HG02610 (cell line): ENCODE measurements at regions not wholly inside any gene's neighbourhood (a gene's known extent, or its start where the extent isn't known, plus 50 kb on each side); places are given as distances from the start of the nearest gene placed in this dataset.

ENCODE experiments used
- ATAC-seq: cut with Tn5 transposase; IDR thresholded peaks from one replicate; pipeline ENCODE4 v1.9.1; 2021; ENCODE audit warnings: mild to moderate bottlenecking, moderate library complexity; ENCODE audit not compliant: unreplicated experiment

DNA sequence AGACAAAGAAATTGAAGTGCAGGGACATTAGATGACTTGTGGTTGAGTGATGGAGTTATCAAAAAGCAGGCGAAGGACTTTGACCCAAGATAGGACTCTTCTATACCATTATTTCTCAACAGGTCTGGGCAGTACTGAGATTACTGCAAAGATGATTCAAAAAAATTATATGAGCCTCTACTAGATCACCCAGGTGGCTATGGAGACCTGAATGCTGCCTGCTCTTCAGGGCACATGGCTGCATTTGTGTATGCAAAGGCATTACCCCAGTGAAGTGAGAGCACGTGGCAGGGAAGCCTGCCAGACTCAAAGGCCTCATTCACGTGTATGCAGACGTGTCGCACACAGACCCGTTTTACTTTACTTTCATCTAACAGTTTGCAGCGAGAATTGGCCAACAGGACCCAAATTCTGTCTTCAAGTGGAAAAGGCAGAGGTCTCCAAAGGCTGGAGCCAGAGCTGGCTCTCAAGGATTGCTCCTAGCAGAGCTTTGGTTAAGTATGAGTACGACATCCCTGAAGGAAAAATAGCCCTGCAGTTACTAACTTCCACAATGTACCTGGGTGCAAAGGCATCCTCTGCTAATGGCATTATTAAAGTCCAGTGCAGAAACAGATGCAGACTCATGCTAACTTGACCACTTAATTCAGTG is 113.8 kb upstream of the ARMC2 start:
- no peak for ATAC-seq

DNA sequence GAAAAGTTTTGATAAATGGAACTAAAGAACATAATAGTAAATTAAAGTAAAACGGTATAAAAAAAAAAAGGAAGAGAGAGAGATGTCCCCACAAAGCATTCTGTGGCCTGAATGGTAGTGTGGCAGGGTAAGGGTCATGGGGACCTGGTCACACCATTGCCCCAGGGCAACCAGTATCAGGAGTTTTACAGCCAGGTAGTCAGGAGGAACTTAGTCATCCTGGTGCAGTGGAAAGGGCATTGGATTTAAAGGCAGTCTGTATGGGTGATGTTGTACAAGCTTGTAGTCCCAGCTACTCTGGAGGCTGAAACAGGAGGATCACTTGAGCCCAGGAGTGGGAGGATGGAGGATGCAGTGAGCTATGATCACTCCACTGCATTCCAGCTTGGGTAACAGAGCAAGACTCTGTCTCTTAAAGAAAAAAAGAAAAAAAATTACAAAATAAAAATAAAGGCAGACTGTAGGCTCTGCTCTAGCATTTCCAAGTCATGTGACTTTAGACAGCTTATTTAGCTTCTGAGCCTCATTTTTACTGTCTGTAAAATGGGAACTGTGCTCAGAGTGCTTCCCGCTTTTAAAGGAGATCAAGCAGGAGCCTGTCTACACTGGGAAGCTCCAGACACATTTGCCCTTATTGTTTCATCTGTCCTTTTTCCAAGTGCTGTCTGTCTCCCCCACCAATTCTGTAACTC is 112.8 kb upstream of the ARMC2 start:
- ATAC-seq: no peak

DNA sequence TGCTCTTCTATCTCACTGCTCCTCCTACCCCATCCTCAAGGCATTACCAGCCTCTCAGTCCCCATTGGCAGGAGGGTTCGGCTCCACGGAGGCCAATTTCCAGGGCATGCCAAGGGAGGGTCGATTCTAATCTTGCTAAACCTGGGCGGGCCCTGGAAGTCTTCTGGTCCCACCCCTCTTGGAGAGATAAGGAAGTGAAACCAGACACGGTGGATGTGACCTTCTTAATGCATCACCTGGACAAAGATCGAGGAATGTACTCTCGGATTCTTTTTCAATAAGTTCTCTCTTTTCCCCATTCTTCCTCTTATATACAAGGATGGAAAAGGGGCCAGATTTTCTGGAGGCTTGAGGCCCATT is 112.2 kb upstream of the ARMC2 start:
- no peak for ATAC-seq

DNA sequence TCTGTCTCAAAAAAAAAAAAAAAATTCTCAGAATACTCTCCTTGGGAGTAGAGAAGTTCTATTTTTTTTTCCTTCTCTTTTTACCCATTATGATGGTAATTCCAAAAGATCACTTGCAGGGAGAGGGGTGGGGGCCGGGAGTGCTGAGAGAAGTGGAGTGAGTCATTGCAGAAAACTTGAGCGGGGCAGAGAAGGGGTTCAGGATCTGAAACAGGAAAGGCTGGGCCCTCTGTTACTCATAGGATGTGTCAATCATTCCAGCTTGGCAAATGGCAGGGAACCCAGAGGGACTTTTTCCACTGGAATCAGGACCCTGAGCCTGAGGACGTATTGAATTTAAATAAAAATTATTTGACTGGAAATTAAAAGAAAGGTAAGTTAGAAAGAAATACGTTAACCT is 111.4 kb upstream of the ARMC2 start:
- no peak for ATAC-seq

DNA sequence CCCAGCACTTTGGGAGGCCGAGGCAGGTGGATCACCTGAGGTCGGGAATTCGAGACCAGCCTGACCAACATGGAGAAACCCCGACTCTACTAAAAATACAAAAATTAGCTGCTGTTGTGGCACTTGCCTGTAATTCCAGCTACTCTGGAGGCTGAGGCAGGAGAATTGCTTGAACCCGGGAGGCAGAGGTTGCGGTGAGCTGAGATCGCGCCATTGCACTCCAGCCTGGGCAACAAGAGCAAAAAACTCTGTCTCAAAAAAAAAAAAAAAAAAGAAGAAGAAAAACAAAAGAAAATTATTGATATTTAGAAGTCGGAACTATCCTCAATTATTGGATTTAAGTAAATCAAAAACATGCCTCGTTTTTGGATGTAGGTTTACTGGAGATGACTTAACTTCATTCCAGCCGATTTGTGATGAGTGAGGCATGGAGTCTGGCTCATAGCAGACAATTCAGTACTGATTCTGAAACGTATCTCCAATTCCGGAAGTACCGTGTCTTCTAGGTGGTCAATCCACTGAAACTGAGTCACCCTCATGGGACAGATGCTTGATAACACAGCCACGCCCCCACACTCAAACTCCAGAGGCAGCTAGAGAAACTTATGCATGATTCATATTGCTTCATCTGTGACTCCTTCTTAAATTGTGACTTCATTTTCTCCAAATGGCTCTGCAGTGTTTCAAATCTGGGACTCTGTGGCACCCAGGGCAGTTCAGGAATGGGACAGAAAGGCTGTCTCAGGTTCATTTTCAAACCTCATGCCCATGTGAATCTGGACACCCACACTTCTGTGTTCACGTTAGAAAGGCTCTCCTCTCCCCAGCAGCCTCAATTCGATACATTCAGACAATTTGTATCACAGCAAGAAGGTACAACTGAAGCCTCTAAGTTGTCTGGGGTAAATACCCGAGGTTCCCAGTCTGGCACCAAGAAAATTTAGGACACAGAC is 110.4 kb upstream of the ARMC2 start:
- no peak for ATAC-seq

DNA sequence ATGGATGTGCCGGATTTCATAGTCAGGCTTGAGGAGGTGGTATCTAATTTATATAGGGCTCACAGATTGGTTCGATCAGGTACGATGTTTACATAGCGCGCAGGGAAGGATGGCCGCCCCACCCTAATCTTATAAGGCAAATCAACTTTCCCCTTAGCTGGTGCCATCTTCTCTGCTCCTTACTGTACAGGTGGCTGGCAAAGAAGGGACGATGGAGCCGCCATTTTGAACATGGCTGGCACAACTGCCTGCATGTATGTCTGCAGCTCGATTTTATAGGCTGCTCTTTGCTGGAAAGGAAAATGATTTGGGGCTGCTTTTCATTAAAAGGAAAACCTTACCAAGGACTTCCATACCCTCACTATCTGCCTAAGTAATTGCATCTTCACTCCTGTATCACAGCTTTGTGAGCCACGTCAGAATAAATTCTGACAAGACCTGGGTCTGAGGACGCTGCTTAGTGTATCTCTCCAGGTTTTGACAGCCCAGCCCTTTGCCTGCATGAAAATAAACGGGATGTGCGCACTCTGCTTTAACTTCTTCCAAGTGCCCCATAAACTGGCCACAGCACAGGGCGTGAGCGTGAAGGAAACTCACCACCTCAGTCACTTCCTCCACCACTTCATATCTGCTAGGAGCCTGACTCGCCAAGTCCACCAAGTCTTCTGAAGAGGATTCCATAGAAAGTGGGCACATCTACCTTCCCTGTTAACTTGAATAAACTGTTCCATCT is 109.4 kb upstream of the ARMC2 start:
- ATAC-seq: no peak

DNA sequence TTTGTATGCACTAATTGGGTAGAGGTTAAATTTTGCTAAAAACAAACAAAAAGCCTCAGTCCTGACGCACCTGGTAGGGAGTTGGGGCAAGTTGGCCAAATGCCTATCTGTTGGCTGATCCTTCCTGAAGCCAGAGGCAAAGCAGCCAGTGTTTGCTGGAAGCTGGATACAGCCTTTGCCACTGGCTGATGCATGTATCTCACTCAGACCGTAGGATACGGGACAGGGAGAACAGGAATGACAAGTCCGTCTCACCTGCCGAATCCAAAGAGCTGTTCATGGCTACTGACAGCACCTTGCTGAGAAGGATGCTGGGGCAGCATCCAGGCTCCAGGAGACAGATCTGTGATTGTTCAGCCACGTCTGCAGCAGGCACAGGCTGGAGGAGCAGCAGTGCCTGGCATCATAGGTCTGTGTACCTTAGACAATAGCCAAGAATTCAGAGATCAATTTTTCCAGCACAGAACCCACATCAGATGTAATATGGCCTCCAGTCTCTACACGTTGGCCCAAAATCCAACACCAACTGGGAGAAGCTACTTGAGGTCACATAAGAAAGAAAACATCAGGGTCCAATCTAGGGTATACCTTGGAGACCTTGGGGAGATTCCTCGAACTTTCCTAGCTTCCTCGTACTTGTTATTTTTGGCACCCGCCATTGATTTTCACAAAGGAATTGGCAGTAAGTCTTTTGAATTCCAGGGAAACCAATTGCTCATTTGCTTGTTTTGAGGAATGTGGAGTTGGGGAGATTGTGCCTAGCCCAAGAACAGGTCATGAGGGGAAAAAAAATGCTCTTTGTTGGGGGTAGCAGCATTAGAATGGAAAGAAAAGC is 108.5 kb upstream of the ARMC2 start:
- ATAC-seq: no peak

DNA sequence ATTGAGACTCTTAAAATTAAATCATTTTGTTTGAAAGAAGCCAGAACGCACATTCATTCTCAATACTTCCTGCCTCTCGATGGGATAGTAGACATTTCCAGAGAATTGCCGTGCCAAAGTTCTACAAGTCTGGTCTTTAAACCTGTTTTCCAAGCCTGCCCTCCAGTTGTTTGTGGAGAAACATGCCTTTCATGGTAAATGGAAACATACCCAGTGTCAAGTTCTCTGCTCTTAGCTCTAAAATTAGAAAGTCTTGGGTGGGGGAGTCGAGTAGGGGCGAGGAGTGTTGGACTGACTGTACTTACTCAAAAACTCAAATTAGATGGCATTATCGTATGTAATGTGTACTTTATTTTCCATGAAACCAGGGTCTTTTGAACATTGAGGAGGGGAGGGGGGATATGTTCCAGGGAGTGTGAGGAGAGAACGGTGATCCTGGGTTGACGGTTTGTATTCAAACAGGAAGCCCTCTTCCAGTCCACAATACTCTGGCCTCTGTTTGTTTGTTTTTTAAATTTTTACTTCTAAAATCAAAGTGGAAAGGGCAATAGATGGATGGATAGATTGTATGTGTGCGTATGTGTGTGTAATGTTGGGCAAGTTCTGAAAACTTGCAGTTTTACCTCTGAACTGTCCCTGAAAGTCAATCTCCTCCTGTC is 106.8 kb upstream of the ARMC2 start:
- ATAC-seq: no peak

DNA sequence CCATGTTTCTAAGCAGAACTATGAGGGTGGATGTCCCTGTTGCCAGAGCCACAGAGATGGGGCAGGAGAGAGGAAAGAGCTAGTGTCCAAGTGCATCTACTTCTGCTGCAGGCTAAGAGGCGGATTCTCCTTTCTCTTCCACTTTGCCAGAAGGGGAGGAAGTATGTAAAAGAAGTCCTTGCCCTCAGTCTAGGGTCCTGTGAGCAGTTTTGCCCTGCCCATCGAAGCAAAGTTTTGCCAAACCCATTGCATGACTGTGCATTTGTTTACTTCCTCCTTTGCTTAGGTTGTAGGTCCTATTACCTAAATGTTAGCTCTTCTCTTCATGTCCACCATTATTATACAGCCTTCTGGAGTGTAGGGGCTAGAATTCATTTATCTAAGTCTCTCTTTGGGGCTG is 106.2 kb upstream of the ARMC2 start:
- no peak for ATAC-seq

DNA sequence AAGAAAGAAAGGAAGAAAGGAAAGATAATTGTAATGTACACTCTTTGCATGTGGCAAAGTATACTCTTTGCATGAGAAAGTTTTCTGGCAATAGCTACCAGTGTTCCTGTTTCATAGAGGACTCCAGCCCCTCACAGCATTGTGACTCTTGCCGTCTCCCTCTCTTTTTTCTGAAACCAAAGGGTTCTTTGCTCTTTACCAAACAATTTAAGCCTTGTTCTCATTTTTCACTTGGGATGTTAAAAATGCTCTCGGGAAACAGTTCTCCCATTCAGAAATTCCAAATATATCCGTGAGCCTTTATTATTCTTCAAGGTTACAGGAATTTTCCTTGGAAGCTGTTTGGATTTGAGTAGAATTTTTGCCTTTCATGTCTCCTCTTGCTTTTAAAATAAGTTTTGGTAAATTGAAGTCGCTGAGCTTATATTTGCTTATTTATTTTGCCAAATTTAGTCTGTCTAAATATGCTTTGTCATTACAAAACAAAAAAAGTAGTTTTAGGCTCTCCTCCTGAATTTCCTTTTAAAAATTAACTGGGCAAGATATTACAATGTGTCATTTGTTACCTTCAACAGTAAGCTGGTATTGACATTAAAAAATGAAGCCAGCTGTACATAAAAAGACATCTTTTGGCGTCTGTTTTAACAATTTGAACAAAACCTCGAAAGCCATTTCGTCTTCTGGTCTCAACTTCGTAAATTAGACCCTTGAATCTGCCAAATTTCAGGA is 103.8 kb upstream of the ARMC2 start:
- no peak for ATAC-seq

DNA sequence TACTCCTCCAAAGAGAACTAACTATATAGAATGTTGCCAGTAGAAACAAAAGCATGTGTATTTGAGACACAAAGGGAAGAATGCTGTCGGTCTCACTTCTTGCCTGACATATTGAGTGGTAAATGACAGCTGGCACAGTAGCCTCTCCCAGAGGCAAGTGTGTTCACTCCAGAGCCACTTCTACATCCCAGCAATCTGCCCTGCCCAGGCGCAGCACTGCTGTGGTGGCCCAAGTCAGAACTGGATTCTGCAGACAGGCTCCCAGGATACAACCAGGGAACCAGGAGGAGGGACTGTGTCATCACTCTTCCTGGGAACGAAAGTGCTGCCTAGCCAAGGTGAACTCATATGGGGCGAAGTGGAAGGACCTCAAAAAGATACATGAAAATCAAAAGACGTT is 103.2 kb upstream of the ARMC2 start:
- no peak for ATAC-seq

DNA sequence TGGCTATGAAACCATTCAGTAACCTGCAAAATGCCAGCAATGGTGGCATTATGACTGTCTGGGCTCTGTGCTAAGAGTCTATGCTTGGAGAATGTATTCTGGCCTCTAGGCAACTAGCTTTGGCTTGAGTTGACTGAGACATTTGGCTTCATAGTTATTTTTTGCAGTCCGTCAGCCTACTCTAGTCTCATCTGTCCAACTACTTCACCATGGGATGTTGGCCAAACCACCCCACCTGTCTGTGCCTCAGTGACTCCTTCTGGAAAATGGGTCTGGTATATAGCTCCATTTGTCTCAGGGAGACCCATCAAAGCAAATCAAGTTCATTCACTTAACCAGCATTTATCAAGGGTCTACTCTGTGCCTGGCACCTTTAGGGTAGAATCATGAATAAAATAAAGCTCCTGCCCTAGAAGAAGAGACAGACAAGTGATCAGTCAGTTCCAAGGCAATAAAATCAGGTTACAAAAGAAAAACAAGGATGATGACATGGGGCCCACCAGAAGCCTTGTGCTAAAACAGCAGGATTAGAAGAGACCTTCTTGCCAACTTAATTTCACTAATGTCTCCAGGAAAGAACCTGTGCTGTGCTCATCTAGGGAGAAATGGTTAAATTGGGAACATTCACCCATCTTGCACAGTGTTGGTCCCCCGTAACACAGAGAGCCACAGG is 102.4 kb upstream of the ARMC2 start:
- no peak for ATAC-seq

DNA sequence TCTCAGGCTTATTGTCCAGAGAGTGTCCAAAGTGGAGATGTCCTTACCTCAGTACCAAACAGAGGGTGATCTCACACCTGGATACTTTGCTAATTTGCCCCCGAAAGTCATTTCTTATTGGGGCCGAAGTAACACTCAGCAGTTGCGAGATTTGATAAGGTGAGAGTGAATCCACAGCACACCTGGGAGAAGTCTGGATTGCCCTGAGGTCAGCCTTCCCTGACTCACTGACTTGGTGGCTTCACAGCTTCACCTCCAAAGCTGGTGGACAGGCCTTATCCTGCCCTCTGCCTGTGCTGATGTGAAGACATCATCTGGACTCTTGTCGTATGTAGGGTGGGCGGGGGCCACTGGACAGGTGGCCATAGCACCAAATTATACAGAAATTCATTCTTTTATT is 101.9 kb upstream of the ARMC2 start:
- ATAC-seq: no peak

DNA sequence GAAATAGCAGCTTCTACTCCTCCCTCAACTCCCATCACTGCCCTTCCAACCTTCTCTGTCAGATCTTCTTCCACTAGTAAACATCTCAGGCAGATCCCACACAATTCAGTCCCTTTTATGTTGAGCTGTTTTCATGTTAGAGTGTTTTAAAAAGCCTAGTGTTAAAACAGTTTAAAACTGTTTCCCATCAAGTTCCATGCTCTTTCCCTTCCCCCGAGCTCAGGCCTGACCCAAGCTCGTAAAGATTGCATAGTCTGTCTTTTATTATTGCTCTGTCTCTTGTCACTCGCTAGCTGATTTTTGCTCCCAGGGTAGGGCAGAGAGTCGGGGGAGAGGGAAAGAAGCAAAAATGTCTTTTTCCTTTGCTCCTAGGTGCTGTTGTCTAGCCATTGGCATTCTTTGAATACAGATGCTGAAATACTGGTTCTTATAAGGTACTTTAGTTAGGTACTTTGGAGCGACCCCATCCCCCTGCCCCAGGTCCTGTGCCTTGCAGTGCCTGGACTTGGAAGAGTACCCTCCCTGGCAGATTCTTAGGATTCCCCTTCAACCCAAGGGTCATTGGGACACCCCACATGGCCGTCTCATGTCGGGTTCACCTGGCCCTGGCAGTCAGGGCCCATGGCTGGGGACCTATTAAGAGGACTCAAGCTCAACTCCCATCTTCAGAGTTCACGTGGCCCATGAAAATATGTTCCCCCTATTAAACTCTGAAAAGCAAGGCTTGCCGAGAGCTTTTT is 101.2 kb upstream of the ARMC2 start:
- ATAC-seq: no peak

DNA sequence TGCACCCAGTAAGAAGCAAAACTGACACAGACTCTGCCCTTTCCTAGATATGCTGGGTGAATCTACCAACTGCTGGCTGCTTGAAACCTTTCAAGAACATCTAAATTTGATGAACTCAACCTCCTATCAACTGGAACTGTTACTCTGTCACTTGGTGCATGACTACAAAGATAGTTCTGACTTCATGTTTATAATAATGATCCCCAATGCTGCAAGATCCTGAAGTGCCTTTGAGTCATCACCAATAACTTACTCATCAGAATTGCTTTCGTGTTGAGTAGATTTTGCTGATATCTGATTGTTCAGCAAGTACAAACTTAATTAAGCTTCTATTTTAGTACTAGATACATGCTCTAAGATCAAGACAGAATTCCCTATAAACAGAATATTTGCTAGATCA is 100.2 kb upstream of the ARMC2 start:
- no peak for ATAC-seq

DNA sequence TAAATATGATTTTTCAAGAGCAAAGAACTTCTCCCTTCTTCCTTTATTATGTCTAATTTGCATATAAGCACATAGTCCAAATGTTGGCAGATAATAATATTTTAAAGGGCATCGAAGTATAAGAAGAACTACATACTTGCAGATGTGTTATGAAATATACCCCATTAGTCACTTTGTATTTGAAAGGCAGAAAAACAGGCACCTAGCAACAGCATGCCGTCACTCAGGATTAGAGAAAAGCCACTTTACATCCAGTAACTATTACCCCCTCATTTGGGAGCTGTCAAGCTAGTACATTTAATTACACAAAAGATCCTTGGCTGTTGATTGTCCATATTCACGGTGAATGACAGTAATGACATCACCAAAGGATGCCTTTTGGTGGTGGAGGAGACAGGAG is 99.3 kb upstream of the ARMC2 start:
- ATAC-seq: no peak

DNA sequence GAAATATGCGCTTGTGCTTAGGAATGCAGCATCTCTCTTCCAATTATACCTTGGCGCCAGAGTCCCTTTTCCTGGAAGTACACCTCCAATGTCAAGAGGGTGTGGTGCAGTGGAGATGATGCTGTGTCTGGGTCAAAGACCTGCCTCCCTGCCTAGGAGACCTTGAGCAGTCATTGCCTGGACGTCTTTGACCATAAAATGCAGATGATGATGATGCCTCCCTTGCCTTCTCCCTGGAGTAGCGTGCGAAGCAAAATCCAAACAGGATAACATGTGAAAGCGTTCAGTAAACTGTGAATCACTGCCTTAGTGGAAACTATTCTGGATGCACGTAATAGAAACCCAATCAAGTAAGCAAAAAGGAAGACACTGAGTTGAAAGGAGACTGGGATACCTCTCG is 97.4 kb upstream of the ARMC2 start:
- no peak for ATAC-seq

DNA sequence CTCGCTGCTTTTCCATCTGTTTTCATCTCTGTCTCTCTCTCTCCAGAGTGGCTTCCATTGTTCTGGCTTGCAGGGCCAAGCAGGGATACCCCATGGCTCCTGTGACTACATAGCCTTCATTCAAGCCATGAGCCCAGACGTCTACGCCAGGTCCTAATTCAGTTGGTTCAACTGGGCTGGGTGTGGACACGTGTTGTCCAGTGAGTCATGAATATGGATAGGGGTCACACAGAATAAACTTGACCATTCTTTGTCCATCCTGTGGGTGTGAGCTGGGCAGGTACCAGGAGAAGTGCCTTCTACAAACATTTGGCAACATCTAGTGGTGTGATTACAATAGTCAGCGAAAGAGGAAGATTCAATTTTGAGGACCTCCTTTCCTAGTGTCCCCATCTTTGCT is 96.9 kb upstream of the ARMC2 start:
- no peak for ATAC-seq
